HG03097 (cell line): ENCODE measurements at regions not wholly inside any gene's neighbourhood (a gene's known extent, or its start where the extent isn't known, plus 50 kb on each side); places are given as distances from the start of the nearest gene placed in this dataset.
A peak's percentile ranks its signal among the peaks of the same experiment; 100 is the strongest.

ENCODE experiments used
- ATAC-seq: cut with Tn5 transposase; IDR thresholded peaks from one replicate; pipeline ENCODE4 v1.9.1; 2021; ENCODE audit not compliant: unreplicated experiment, low FRiP score

DNA sequence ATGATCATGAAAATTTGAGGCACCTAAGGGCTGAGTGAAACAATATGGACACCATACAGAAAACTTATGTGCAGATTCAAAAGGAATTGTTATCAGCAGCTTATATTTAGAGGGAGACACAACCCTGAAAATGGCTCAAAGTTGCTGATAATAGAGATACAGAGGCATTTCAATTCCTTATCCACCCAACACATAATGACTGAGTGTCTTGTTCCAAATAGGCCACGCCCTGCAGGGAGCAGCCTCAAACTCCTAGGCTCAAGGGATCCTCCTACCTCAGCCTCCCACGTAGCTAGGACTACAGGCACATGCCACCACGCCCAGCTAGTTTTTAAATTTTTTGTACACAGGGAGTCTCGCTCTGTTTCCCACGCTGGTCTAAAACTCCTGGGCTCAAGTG lies 79.0 kb downstream of the LBH start:
- no peak for ATAC-seq

DNA sequence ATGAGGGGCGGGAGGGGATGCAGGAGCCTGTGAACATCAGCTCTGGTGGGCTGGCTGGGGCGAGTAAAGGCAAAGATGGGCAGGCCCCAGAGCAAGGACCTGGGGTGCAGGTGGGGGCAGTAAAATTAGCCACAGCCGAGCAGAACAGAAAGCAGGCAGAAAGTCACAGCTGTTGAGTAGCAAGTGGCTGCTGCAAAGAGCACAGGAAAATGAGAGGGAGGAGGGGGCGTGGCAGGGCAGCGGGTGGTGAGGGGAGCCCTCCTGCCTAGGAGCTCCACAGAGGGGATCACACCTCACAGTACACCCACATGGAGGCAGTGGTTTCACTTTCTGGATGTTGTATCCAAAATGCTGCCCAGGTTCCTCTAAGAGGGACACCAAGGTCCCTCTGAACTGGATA lies 79.6 kb downstream of the LBH start:
- ATAC-seq, result no peak

DNA sequence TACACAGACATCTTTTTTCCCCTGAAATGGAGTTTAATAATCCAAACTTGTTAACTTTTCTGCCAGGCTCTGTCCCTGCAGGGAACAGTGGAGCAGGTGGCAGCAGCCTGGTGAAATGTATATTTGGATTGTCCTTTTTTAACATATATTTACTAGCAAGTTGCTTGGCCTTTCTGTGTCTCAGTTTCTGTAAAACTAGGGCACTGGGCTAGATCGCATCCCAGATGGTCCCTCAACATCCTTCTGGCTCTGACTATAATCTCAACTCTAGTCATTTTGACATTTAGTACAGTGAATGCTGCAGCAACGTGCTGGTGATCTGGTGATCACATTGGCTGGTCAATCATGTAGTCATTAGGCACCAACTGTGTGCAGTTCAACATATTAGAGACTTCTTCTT lies 80.4 kb downstream of the LBH start:
- ATAC-seq, result no peak

DNA sequence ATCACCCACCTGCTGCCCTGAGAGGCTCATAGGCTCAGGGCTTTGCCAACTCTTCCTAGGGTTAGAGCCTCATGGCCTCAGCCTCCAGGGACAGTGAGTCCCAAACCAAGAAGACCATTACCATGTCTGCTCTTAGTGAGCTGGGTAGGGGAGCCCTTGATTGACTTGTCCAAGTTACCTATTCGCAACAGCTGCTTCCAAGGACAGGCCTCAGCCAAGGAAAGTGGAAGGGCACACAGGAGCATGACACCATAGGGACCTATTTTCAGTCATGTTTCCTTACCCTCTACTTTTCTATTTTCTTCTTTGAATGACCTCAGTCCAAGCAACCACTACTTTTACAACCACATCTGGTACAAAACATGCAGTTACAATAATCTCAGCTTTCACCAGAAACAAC lies 81.6 kb downstream of the LBH start:
- ATAC-seq, result no peak

DNA sequence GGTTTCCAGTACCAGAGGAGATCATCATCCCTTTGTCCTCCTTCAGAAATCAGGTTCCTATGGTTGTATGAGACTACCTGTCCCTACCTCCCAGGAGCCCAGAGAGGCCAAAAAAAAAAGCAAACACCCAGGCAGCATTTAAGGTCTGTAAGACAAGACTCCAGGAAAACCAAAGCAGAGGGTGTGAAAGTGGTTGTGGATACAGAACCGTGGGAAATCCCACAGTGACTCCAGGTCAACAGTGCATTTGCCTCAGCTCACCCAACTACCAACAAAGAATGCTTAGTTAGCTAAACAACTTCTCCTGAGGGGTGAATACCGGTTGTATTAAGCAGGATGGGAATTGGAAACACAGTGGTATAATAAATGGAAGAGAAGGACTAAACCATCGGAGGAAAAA lies 83.6 kb downstream of the LBH start:
- ATAC-seq, result no peak

DNA sequence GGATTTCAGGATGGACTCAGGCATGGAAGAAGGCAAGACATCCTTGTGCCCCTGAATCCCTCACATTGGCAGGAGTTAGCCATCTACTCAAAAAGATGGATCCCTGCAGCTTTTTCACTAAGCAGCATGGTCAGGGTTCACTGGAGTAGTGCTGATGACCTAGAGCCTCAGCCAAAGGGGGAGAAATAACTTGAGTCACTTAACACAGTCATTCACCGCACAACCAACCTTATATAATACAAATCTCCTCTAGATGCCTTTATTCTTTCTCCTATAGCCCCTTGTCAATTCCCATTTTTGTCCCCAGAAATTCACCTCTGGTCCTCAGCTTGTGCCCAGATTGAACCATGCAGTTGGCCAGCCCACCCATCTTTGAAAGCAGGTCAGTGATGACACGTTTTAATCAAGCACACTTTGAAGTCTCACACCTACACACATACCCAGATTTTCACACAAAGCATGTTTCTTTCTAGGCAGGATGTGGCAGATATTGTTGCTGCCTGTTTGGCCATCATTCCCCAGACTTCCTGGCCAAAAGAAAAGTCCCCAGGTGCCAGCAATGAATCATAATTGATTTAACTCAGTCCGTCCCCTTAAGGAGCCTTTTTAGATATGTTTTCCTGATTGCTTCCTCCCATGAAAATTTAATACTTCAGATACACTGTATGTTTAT lies 84.2 kb downstream of the LBH start:
- no peak for ATAC-seq

DNA sequence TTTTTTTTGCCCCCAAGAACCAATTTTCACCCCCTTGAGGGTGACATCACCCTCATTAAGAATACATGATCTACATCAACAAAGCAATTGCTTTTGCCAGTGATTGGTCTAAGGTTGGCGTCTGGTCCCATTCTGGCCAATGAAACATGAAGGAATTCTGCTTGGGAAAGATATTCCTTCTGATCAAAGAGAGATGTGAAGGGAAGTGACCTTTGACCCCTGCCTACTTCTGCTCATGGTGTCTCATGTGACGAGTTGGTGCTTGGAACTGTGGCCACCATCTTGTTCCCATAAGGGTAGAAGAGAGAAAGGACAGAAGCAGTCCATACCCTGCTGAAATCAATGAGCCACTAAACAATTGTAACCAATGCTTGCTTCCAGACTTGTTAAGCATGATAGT lies 85.1 kb downstream of the LBH start:
- no peak for ATAC-seq

DNA sequence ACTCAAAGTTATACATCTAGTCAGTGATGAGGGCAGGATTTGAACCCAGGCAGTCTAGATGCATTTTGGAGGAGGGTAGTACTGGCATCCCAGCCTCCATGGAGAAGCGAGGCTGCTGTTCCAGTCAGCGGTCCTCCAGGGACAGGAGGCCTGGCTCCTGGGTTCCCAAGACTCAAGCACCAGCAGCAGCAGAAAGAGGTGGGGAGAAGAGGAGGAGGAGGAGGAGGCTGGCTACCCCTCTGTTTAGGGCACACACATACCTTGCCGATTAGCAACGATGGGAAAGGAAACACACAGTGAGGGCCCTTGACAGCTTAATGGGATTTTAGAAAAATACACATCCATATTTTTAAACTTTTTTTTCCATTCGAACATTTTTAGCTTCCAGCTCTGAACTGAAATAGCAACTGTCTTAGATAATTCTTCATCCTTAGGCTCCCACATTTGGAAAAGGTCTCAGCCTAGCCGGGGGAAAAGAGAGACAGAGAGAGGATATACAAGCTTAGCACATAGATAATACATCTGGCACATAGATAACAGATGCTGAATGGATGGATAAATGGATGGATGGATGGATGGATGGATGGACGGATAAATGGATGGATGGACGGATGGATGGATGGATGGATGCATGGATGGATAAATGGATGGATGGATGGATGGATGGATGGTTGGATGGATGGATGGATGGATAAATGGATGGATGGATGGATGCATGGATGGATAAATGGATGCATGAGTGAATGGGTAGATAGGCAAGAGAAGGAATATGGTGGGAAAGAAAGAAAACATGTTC lies 87.9 kb downstream of the LBH start:
- ATAC-seq, result no peak

DNA sequence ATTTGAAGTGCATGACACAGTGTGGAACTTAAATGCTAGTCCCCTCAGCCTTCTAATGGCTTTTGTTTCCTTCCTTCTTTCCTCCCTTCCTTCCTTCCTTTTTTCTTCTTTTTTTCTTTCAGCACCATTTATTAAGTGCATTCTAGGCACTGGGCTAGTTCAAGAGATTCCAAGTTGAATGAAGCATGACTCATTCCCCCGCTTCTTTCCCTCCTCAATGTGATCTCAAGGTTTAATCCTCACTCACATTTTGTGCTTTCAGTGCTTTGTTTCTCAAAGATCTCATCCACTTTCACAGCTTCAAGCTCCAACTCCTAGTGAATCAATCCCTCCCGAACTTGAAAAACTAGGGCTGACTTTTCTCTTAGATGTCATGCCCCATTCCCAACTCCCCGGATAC lies 90.1 kb downstream of the LBH start:
- ATAC-seq, result no peak

DNA sequence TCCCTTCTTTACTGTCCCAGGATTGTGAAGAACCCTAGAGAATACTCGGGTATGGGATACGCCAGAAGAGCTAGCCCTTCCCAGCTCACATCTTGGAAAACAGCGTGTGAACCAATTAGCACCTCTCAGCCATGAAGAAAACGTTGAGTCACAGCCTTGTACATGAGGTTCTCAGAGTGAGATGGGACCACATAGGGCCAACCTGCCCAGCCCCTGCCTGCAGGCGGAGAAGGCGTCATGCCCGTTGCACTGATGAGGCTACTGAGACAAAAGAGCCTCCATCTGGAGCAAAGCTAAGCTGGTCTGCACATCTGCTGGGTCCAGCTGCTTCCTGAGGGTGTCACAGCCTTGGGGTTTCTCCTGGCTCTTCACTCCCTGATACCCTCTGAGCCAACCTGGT lies 92.2 kb downstream of the LBH start:
- ATAC-seq, result no peak

DNA sequence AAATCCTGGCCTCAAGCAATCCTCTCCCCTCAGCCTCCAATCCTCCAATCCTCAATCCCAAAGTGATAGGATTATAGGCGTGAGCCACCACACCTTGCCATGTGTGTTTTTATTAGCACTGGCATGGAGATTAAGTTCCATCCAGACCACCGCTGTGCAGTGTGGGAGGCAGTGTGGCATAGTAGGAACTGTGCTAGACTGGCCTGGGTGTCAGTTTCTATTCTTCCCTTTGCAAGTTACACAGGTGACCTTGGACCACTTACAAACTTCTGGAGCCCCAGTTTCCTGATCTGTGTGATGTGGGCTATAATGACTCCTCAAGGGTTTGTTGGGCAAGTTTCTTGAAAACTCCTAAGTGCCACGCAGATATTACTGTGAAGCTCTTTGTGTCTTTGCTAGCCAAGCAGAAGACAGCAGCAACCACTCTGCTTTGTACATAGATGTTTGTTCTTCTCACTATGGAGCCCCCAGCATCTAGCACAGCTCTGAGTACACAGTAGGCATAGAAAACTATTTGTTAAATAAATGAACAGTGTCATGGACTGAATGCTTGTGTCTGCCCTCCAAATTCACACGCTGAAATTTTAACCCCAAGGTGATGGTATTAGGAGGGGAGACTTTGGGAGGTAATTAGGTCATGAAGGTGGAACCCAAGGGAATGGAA lies 93.0 kb downstream of the LBH start:
- no peak for ATAC-seq

DNA sequence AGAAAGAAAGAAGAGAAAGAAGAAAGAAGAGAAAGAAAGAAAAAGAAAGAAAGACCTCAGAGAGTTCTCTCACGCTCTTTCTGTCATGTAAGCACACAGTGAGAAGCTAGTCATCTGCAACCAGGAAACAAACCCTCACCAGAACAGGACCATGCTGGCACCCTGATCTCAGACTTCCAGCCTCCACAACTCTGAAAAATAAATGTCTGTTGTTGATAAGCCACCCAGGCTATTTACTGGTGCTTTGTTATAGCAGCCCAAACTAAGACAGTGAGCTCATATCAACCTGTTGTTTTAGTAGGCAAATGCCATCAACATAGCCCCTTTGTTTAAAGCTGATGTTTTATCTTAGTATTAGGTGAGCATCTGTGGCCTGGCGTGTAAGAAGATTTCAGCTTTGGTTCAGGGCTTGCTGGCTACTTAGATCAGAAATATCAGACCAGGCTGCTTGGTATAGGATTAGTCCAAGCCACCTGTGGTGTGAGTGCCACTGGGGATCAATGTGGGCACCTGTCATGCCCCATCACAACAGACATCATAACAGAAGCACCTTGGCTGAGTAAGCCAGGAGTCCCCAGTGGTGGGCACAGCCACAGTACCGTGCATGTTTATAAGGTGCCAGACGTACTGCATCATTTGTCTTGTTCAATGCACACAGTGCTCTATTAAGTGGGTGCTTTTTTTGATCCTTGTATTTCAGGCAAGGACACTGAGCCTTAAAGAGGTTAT lies 94.4 kb downstream of the LBH start:
- no peak for ATAC-seq

DNA sequence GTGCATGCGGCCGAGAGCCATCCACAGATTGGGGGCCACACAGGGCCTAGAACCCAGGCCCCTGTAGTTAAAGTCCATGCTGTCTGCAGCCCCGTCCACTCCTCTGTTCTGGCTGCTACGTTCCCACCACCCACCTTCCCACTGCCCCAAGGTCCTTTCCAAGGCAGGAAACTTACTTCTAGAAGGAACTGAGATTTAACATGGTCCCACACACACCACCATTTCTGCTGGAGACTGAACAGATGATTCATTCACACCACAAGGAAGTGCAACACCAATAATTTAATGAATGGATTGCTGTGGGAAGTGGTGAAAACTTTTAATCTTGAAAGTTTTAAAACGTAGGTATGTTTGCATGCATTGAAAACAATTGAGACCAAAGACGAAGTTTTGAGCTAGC lies 95.2 kb downstream of the LBH start:
- no peak for ATAC-seq

DNA sequence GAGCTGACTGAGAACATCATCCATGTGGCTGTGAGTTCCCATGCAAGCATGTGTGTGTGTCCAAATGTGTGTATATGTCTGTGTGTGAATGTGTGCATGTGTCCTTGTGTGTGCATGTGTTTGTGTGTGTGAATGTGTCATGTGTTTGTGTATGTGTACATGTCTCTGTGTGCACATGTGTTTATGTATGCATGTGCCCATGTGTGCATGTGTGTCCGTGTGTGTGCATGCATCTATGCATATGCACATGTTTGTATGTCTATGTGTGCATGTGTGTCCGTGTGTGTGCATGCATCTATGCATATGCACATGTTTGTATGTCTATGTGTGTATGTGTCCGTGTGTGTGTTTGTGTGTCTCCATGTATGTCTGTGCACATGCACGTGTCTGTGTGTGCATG lies 99.7 kb downstream of the LBH start:
- ATAC-seq, result no peak

DNA sequence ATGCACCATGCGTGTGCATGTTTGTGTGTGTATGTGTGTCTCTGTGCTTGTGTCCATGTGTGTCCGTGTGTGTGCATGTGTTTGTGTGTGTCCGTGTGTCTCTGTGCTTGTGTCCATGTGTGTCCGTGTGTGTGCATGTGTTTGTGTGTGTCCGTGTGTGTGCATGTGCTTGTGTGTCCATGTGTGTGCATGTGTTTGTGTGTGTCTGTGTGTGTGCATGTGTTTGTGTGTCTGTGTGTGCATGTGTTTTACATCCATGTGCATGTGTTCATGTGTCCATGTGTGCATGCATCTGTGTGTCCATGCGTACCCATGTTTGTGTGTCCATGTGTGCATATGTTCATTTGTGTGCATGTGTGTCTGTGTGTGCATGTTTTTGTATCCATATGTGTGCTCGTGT lies 100.5 kb downstream of the LBH start:
- no peak for ATAC-seq

DNA sequence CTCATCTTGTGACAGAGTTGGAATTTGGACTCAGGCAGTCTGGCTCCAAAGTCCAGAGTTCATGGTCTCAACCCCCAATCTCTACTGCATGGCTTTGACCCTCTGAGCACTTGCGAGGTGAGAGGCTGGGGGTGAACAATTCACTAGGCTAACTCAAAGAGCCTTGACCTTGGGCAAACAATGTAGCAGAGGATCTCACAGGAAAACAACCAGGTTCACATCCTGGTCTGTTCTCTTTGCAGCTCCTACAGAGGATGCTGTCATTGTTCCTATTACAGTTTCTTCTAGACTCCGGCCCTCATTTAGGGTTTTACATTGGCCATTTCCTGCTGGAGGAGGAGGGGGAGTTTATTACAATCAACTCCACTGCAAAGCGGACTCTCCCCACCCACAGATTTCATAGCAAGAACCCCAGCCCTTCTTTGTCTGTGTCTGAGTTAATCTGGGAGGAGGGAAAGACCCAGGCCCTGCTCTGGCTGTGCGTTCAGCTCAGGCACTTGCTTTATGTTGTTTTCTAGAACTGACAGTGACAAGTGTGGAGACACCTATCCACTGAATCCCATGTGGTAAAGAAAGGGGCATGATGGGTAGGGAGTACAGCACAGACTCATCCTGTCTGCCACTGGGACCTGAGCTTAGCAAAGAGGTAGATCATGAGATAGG lies 101.6 kb downstream of the LBH start:
- no peak for ATAC-seq

DNA sequence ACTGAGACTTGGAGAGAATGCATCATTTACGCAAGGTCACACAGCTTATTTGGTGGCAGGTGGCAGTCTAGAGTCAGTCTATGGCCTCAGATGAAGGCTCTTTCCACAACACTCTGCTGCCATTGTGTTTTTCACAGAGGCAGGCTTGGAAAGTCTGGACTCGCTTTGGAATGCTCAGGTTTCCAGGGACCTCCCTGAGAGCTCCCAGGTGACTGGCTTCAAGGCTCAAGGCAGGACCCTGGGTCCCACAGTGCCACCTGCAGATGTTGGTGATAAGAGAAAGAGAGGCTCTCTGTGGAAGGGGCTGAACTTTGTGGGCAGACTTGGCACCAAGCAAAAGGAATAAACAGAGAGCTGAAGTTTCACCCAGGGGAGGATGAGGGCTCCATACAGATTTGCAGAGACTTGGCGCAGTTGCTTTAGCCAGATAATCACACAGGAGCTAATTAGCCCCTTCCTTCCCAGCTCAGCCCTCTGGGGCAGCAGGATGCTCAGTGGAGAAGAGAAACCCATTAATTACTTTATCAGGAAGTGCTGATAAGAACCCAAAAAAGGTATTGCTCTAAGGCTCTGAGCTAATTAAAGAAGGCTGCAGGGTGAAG lies 103.5 kb downstream of the LBH start:
- no peak for ATAC-seq

DNA sequence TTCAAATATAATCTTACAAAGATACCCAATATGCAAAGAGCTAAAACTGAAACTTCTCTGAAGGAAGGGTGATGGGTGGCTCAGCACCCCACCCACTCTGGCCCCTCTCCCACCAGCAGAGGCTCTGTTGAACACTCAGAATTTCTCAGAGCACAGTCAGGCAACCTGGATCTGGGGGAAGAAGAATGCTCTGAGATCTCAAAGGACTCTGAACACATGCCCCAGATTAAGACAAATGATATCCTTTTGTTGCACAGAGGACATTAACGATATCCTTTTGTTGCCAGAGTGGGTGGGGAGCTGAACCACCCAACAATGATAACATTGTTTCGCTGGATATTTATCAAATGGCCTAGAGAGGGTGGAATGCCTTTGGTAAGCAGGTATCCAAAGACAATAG lies 104.8 kb downstream of the LBH start:
- ATAC-seq, result no peak

DNA sequence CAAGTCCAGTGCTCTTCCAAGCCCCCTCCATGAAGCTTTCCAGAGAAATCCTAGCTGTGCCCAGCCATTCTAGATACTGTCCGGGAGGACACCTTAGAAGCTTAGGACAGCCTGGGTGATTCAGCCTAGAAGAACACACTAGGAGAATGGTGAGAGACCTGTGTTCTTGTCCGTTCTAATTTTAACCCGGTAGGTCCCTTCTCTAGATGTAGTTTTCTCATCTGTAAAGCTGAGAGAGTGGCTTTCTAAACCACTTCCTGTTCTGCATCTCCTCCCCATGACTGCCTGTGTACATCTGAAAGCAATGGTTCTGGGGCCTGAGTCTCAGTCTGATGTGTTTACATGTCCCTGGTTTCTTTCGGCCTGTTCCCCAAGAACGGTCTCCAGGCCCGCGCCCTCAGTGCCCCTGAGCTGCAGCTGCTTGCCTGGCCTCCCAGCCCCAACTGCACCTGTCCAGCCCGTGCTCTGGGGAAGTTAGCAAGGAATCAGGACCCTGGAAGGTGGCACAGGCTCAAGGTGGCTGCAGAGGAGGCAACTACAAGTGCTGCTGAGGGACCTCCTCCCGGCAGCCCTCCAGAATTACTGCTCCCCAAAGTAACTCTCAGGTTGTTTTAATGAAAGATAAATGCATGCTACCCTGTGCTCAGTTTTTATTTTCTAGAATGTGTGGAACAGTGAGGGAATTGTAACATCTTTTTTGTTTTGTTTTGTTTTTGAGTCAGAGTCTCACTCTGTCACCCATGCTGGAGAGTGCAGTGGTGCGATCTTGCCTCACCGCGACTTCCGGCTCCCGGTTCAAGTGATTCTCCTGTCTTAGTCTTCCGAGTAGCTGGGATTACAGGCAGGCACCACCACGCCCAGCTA lies 105.9 kb downstream of the LBH start:
- ATAC-seq, result peak; percentile 85
